Esophagus muscularis mucosa (tissue), 3 donors: ENCODE measurements at regions not wholly inside any gene's neighbourhood (a gene's known extent, or its start where the extent isn't known, plus 50 kb on each side); places are given as distances from the start of the nearest gene placed in this dataset.

Source experiments
- EP300 ChIP-seq: sonication (generic); formaldehyde crosslinking; IDR thresholded peaks from one replicate; pipeline ENCODE4 v1.6.1; 2017; ENCODE audit warnings: antibody characterized with exemption
- TF ChIP-seq, protein P1 (sequence below), 3 experiments: fragments of 200-600 bp in 2 of 3; fragments of 450-650 bp in 1 of 3; sonication (generic) in 2 of 3; IDR thresholded peaks; one replicate each; pipeline ENCODE4 v1.5.1; 2017 to 2019; ENCODE audit warnings: antibody characterized with exemption in 3 of 3, mild to moderate bottlenecking in 2 of 3, moderate library complexity in 1 of 3

DNA sequence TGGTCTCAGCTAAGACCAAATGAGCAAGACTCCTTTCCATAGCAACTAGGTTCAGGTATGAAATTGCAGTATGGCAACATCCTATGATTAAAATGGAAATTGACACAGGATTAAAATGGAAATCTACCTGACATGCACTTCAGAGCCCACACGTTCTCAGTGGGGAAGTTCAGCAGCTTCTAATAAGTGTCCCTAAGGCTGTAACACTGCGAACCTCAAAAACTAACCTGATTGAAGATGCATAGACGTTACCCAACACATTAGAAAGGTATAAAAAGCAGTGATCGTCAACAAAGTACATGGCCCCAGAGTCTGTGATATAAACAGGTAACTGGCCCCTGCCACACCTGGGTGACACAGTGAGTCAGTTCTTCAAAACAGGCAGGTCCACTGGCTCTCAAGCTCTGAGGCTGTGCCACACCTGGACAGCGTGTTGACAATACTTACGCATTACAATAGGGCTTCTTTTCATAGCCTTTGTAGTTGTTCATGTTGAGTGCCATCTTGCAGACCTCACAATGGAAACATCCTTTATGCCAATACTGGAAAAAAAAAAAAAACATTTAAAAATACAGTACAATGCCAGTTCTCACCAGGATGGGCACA lies 274.9 kb upstream of the NEBL start:
- TF ChIP-seq EP300: no peak
- TF ChIP-seq, protein P1, sequence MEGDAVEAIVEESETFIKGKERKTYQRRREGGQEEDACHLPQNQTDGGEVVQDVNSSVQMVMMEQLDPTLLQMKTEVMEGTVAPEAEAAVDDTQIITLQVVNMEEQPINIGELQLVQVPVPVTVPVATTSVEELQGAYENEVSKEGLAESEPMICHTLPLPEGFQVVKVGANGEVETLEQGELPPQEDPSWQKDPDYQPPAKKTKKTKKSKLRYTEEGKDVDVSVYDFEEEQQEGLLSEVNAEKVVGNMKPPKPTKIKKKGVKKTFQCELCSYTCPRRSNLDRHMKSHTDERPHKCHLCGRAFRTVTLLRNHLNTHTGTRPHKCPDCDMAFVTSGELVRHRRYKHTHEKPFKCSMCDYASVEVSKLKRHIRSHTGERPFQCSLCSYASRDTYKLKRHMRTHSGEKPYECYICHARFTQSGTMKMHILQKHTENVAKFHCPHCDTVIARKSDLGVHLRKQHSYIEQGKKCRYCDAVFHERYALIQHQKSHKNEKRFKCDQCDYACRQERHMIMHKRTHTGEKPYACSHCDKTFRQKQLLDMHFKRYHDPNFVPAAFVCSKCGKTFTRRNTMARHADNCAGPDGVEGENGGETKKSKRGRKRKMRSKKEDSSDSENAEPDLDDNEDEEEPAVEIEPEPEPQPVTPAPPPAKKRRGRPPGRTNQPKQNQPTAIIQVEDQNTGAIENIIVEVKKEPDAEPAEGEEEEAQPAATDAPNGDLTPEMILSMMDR (IDR thresholded peaks at IDR 0.05): no peak
